Kidney (tissue), 13 donors: ENCODE measurements at regions not wholly inside any gene's neighbourhood (a gene's known extent, or its start where the extent isn't known, plus 50 kb on each side); places are given as distances from the start of the nearest gene placed in this dataset.

Source experiments
- DNase-seq, 5 donors: peaks; one replicate each; pipeline ENCODE4 v3.0.0-alpha.2; 2013 to 2020
- FAIRE-seq: peaks from 2 replicates; lab custom pipeline; 2012; peaks lifted over from hg19 to GRCh38; lab: Jason Lieb, UNC
- H3K27ac ChIP-seq, 2 donors: one replicate each; pipeline ENCODE4 v1.7.0; 2013; ENCODE audit warnings: low read depth in 2 of 2, low read length in 2 of 2, inconsistent platforms in 1 of 2
- H3K27me3 ChIP-seq: one replicate; pipeline ENCODE4 v1.7.1; 2013; ENCODE audit warnings: low read length, inconsistent platforms; ENCODE audit not compliant: control insufficient read depth, insufficient read depth
- H3K36me3 ChIP-seq, 3 donors: one replicate each; pipeline versions ENCODE4 v1.7.0 to v1.7.1; 2013; ENCODE audit warnings: low read length in 3 of 3, control low read depth in 1 of 3, inconsistent platforms in 1 of 3; ENCODE audit not compliant: insufficient read depth in 3 of 3, control insufficient read depth in 2 of 3
- H3K4me1 ChIP-seq, 3 donors: one replicate each; pipeline versions ENCODE4 v1.7.0 to v1.7.1; 2013; ENCODE audit warnings: low read length in 3 of 3, inconsistent platforms in 1 of 3, low read depth in 1 of 3; ENCODE audit not compliant: control insufficient read depth in 2 of 3, insufficient read depth in 2 of 3
- H3K4me3 ChIP-seq, 3 donors: one replicate each; pipeline versions ENCODE4 v1.7.0 to v1.8.1; 2013; ENCODE audit warnings: low read length in 3 of 3, control low read depth in 1 of 3, inconsistent platforms in 1 of 3
- H3K9ac ChIP-seq, 3 donors: one replicate each; pipeline versions ENCODE4 v1.7.0 to v1.7.1; 2013; ENCODE audit warnings: low read length in 3 of 3, control low read depth in 1 of 3, inconsistent platforms in 1 of 3
- H3K9me3 ChIP-seq, 3 donors: one replicate each; pipeline versions ENCODE4 v1.7.0 to v1.7.1; 2013; ENCODE audit warnings: low read length in 3 of 3, control low read depth in 1 of 3, inconsistent platforms in 1 of 3; ENCODE audit not compliant: control insufficient read depth in 2 of 3, insufficient read depth in 1 of 3
- intact Hi-C: fragments of 100-400 bp; cut with DNase I; formaldehyde crosslinking; loops from one replicate; pipeline ENCODE4 v1.11.1; 2022
- TF ChIP-seq, protein P1 (sequence below): IDR thresholded peaks from 3 replicates; pipeline ENCODE4 v1.5.1; 2012; ENCODE audit warnings: mild to moderate bottlenecking, moderate library complexity, borderline replicate concordance; ENCODE audit not compliant: insufficient read depth; ENCODE audit errors: extremely low read depth
- donor health status: control.
- donor health status: control.
- donor health status: control.
- donor health status: control.
- donor health status: control.
- donor health status: DM: yes; HTN: yes; CAD: no.
- donor health status: Normal renal cell carcinoma (clear cell type).

DNA sequence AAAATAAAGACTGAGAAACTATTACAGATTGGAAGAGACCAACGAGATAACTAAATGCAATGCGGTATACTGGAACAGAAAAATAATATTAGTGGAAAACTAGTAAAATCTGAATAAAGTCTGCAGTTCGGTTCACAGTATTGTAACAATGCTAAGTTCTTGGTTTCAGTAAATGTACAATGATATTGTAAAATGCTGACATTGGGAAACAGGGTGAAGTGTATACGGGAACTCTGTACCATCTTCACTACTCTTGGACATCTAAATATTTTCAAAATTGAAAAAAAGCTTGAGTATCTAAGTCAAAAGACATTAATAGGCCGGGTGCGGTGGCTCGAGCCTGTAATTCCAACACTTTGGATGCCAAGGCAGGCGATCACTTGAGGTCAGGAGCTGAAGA, 120.9 kb upstream of the KCNMB2 start:
- no peak overlapping the region for H3K27ac ChIP-seq
- no peaks in the 10 kb centered on the region for H3K4me1 ChIP-seq
- peaks cover 0 to 5% (median 0%) of the 10 kb centered on the region in 3 donors for H3K9me3 ChIP-seq
- TF ChIP-seq, protein P1, sequence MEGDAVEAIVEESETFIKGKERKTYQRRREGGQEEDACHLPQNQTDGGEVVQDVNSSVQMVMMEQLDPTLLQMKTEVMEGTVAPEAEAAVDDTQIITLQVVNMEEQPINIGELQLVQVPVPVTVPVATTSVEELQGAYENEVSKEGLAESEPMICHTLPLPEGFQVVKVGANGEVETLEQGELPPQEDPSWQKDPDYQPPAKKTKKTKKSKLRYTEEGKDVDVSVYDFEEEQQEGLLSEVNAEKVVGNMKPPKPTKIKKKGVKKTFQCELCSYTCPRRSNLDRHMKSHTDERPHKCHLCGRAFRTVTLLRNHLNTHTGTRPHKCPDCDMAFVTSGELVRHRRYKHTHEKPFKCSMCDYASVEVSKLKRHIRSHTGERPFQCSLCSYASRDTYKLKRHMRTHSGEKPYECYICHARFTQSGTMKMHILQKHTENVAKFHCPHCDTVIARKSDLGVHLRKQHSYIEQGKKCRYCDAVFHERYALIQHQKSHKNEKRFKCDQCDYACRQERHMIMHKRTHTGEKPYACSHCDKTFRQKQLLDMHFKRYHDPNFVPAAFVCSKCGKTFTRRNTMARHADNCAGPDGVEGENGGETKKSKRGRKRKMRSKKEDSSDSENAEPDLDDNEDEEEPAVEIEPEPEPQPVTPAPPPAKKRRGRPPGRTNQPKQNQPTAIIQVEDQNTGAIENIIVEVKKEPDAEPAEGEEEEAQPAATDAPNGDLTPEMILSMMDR = no peak
- no peak overlapping the region for H3K4me3 ChIP-seq
- intact Hi-C loops = no loop called here
- no peak overlapping the region for H3K9ac ChIP-seq
- DNase-seq (no peak), FAIRE-seq (no peak)
- no peaks in the 10 kb centered on the region for H3K27me3 ChIP-seq
- H3K36me3 ChIP-seq = no peaks in the 10 kb centered on the region

DNA sequence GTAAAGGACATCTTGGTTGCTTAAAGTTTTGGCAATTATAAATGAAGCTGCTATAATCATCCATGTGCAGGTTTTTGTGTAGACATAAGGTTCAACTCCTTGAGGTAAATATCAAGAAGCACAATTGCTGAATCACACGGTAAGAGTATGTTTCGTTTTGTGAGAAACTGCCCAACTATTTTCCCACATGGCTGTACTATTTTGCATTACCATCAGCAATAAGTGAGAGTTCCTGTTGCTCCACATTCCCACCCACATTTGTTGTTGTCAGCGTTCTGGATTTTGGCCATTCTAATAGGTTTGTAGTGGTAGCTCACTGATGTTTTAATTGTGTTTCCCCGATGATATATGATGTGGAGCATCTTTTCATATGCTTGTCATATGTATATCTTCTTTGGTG, 118.5 kb upstream of the KCNMB2 start:
- Histone ChIP-seq H3K27ac (no peak overlapping the region), H3K4me3 (no peak overlapping the region), H3K36me3 (no peaks in the 10 kb centered on the region), H3K4me1 (no peaks in the 10 kb centered on the region), H3K9ac (no peak overlapping the region), H3K9me3 (peaks cover 0 to 5% (median 0%) of the 10 kb centered on the region in 3 donors), H3K27me3 (no peaks in the 10 kb centered on the region)
- FAIRE-seq (no peak), DNase-seq (no peak)
- TF ChIP-seq, protein P1 = no peak
- intact Hi-C loops = no loop called here

DNA sequence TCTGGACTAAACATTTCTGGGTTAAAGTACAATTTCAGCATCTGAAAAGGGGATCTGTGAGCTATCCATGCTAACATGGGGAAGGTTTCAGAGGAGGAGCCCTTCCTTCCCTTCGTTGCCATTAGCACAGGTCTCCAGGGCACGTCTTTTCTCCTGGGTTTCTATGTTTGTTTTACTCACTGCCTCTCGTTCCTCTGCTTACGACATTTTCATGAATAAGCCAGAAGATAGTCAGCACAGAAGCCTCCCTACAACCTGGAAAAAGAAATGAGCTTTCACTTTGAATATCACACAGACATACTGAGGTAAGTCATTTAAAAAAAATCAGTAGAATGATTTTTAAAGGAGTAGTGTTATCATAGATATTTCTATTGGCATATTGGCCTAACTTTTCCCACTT, 117.2 kb upstream of the KCNMB2 start:
- no peaks in the 10 kb centered on the region for H3K27me3 ChIP-seq
- H3K9me3 ChIP-seq = peaks cover 0 to 5% (median 0%) of the 10 kb centered on the region in 3 donors
- no peak overlapping the region for H3K27ac ChIP-seq
- FAIRE-seq (no peak), DNase-seq (peak in 1 of 5 donors; percentile 8)
- no peaks in the 10 kb centered on the region for H3K4me1 ChIP-seq
- TF ChIP-seq, protein P1 = no peak
- H3K9ac ChIP-seq = no peak overlapping the region
- no peaks in the 10 kb centered on the region for H3K36me3 ChIP-seq
- peak overlapping the region; percentile 3 to 12 (median 7) for H3K4me3 ChIP-seq
- intact Hi-C loops = no loop called here

DNA sequence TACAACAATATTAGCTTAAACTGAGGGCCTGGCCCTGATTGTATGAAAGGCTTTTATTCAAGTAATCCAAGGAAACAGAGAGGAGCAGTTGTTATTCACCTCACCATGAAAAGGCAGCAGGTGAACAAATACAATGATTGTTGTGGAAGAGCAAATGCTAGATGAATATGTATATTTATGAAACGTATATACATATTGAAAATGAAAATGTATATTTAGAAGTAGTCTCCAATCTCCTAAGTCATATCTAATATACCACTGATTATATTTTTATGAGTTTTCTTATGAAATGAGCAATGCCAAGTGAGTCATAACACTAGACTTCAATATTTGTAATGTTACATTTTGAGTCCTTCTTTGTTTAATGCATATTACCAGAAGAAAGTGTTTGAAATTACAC, 116.2 kb upstream of the KCNMB2 start:
- H3K4me1 ChIP-seq = no peaks in the 10 kb centered on the region
- H3K36me3 ChIP-seq = no peaks in the 10 kb centered on the region
- TF ChIP-seq, protein P1 = no peak
- DNase-seq = no peak
- peak overlapping the region in 1 of 3 donors; percentile 3 for H3K4me3 ChIP-seq
- H3K27ac ChIP-seq = no peak overlapping the region
- no peak for FAIRE-seq
- no peak overlapping the region for H3K9ac ChIP-seq
- intact Hi-C loops = no loop called here
- no peaks in the 10 kb centered on the region for H3K27me3 ChIP-seq
- peaks cover 0 to 5% (median 0%) of the 10 kb centered on the region in 3 donors for H3K9me3 ChIP-seq
